HG03097 (cell line): ENCODE measurements at regions not wholly inside any gene's neighbourhood (a gene's known extent, or its start where the extent isn't known, plus 50 kb on each side); places are given as distances from the start of the nearest gene placed in this dataset.

Source experiments
- ATAC-seq: cut with Tn5 transposase; IDR thresholded peaks from one replicate; pipeline ENCODE4 v1.9.1; 2021; ENCODE audit not compliant: unreplicated experiment, low FRiP score

GRCh38 chr6:8536122-8536521 lies 100.8 kb upstream of the SLC35B3 start:
- no peak for ATAC-seq

GRCh38 chr6:8535519-8535918 lies 100.2 kb upstream of the SLC35B3 start:
- ATAC-seq: no peak

GRCh38 chr6:8530785-8531435 lies 95.6 kb upstream of the SLC35B3 start:
- no peak for ATAC-seq

GRCh38 chr6:8529250-8529649 lies 93.9 kb upstream of the SLC35B3 start:
- ATAC-seq: no peak

GRCh38 chr6:8527818-8528217 lies 92.5 kb upstream of the SLC35B3 start:
- ATAC-seq: no peak

GRCh38 chr6:8526624-8527023 lies 91.3 kb upstream of the SLC35B3 start:
- no peak for ATAC-seq

- no peak for ATAC-seq
Observed at GRCh38 chr6:8525370-8525769, 90.0 kb upstream of the SLC35B3 start.

GRCh38 chr6:8513174-8513573 lies 77.8 kb upstream of the SLC35B3 start:
- no peak for ATAC-seq

- no peak for ATAC-seq
Observed at GRCh38 chr6:8507286-8507685, 71.9 kb upstream of the SLC35B3 start.

- ATAC-seq: no peak
Observed at GRCh38 chr6:8506126-8506525, 70.8 kb upstream of the SLC35B3 start.

GRCh38 chr6:8499540-8499939 lies 64.2 kb upstream of the SLC35B3 start:
- ATAC-seq: no peak

GRCh38 chr6:8494730-8495129 lies 59.4 kb upstream of the SLC35B3 start:
- no peak for ATAC-seq

- ATAC-seq: no peak
Observed at GRCh38 chr6:8492536-8493133, 57.3 kb upstream of the SLC35B3 start.
